ENCODE measurements at regions not wholly inside any gene's neighbourhood (a gene's known extent, or its start where the extent isn't known, plus 50 kb on each side); places are given as distances from the start of the nearest gene placed in this dataset.

DNA sequence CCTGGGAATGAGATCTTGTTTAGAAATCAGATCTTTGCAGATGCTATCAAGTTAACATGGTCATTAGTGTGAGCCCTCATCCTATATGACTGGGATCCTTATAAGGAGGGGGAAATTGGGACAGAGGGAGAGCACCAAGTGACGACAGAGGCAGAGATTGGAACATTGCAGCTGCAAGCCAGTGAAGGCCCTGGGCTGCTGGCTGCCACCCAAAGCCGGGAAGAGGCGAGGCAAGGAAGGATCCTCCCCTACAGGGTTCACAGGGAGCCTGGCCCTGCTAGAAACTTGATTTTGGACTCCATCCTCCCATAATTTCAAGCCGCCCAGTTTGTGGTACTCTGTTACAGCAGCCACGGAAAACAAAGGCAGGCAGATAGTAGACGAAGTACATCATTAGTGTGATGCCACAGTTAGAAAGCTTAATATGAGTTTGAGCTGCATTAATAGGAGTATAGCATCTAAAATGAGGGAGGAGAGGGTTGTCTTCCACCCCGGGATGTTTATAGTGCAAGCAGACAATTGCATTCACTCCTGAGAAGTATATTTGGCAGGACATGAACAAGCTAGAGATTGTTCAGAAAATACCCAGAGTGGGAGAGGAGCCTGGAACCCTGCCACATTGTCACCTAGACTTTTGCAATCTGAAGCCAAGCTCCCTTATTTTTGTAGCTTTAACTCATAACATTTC is 56.8 kb upstream of the CLMP start:
- Histone ChIP-seq H3K4me3 (ENCODE audit: low read length) (no peak overlapping the region), H3K27ac (ENCODE audit: low read length) (no peak overlapping the region), H3K36me3 (ENCODE audit: insufficient read depth, low read depth, low read length) (no peaks in the 10 kb centered on the region), H3K27me3 (ENCODE audit: insufficient read depth, low read length) (no peaks in the 10 kb centered on the region), H3K4me1 (ENCODE audit: insufficient read depth, low read length) (peaks cover 6% of the 10 kb centered on the region; the same call in 1 of the 2 replicates), H3K9ac (ENCODE audit: low read depth, low read length) (no peak overlapping the region), H3K9me3 (ENCODE audit: insufficient read depth, low read depth, low read length) (no peaks in the 10 kb centered on the region)

GRCh38 chr11:123250892-123251656 is 56.0 kb upstream of the CLMP start:
- Histone ChIP-seq H3K9me3 (ENCODE audit: insufficient read depth, low read depth, low read length) (no peaks in the 10 kb centered on the region), H3K27me3 (ENCODE audit: insufficient read depth, low read length) (no peaks in the 10 kb centered on the region), H3K4me3 (ENCODE audit: low read length) (no peak overlapping the region), H3K9ac (ENCODE audit: low read depth, low read length) (no peak overlapping the region), H3K27ac (ENCODE audit: low read length) (no peak overlapping the region), H3K4me1 (ENCODE audit: insufficient read depth, low read length) (peaks cover 5% of the 10 kb centered on the region; the same call in 1 of the 2 replicates), H3K36me3 (ENCODE audit: insufficient read depth, low read depth, low read length) (no peaks in the 10 kb centered on the region)

DNA sequence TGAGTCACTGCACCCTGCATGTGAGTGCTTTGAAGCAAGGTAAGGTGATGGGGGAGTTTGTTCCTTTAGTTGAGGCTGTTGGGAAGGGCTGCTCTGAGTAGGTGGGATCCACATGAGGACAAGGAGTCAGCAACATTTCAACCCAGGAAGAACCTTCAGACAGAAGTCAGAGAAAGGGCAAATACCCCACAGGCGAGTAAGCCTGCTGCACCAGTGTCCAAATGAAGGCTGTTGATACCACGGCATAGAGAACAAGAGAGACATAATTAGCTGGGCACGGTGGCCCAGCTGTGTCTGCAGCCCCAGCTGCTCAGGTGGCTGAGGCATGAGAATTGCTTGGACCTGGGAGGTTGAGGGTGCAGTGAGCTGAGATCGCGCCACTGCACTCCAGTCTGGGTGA is 54.3 kb upstream of the CLMP start:
- H3K9ac ChIP-seq (ENCODE audit: low read depth, low read length) = no peak overlapping the region
- no peaks in the 10 kb centered on the region for H3K27me3 ChIP-seq (ENCODE audit: insufficient read depth, low read length)
- H3K36me3 ChIP-seq (ENCODE audit: insufficient read depth, low read depth, low read length) = no peaks in the 10 kb centered on the region
- H3K4me1 ChIP-seq (ENCODE audit: insufficient read depth, low read length) = no peaks in the 10 kb centered on the region
- H3K27ac ChIP-seq (ENCODE audit: low read length) = no peak overlapping the region
- H3K4me3 ChIP-seq (ENCODE audit: low read length) = no peak overlapping the region
- no peaks in the 10 kb centered on the region for H3K9me3 ChIP-seq (ENCODE audit: insufficient read depth, low read depth, low read length)

DNA sequence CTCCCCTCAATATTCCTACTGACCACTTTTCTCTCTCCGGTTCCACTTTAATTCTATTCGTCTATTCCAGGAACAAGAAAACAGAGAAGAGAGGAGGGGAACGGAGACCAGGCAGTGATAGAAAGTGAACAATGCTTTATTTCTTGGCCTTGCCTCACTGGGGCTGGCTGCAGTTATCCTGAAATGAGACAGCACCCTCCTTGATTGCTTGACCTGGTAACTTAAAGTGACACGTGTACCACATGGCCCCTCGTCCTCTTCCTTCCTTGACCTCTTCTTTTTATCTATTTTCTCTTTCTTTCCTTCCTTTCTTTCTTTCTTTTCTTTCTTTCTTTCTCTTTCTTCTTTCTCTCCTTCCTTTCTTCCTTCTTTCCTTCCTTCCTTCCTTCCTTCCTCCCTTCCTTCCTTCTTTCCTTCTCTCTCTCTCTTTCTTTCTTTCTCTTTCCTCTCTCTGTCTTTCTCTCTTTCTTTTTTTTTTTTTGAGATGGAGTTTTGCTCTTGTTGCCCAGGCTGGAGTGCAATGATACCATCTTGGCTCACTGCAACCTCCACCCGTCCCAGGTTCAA is 52.8 kb upstream of the CLMP start:
- Histone ChIP-seq H3K4me3 (ENCODE audit: low read length) (no peak overlapping the region), H3K27me3 (ENCODE audit: insufficient read depth, low read length) (no peaks in the 10 kb centered on the region), H3K27ac (ENCODE audit: low read length) (no peak overlapping the region), H3K9me3 (ENCODE audit: insufficient read depth, low read depth, low read length) (no peaks in the 10 kb centered on the region), H3K36me3 (ENCODE audit: insufficient read depth, low read depth, low read length) (no peaks in the 10 kb centered on the region), H3K9ac (ENCODE audit: low read depth, low read length) (no peak overlapping the region), H3K4me1 (ENCODE audit: insufficient read depth, low read length) (peaks cover 11% of the 10 kb centered on the region; the same call in 1 of the 2 replicates)

GRCh38 chr11:123247496-123247799 is 52.4 kb upstream of the CLMP start:
- Histone ChIP-seq H3K4me1 (ENCODE audit: insufficient read depth, low read length) (peaks cover 11% of the 10 kb centered on the region; the same call in 1 of the 2 replicates), H3K27ac (ENCODE audit: low read length) (no peak overlapping the region), H3K36me3 (ENCODE audit: insufficient read depth, low read depth, low read length) (no peaks in the 10 kb centered on the region), H3K9ac (ENCODE audit: low read depth, low read length) (no peak overlapping the region), H3K9me3 (ENCODE audit: insufficient read depth, low read depth, low read length) (no peaks in the 10 kb centered on the region), H3K4me3 (ENCODE audit: low read length) (no peak overlapping the region), H3K27me3 (ENCODE audit: insufficient read depth, low read length) (no peaks in the 10 kb centered on the region)

DNA sequence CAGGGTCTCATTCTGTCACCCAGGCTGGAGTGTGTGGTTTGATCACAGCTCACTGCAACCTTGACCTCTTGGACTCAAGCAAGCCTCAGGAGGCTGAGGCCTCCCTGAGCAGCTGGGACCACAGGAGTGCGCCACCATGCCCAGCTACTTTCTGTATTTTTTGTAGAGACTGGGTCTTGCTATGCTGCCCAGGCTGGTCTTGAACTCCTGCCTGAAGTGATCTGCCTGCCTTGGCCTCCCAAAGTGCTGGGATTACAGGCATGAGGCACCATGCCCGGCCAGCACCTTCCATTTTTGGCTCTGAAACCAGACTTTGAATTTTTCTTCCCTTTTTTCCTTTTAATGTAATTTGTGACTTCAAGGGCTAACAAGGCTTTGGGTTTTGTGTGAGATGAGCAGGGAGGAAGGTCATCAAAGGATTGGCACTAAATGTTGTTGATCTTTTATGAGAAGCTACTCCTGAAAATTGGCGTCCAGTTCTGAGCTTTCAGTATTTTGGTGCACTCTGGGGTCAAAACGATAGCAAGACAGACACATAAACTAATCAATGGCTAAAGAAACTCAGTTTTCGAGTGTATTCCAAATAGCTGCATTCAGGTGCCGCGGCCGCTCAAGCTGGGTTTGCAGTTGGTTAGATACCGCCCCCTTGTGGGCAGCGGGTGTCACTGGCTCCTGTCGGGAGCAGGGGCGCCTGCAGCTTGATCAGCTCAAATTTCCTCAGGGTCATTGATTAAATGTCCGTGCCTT is 51.9 kb upstream of the CLMP start:
- Histone ChIP-seq H3K27ac (ENCODE audit: low read length) (no peak overlapping the region), H3K4me1 (ENCODE audit: insufficient read depth, low read length) (peaks cover 11% of the 10 kb centered on the region; the same call in 1 of the 2 replicates), H3K4me3 (ENCODE audit: low read length) (no peak overlapping the region), H3K9me3 (ENCODE audit: insufficient read depth, low read depth, low read length) (no peaks in the 10 kb centered on the region), H3K27me3 (ENCODE audit: insufficient read depth, low read length) (no peaks in the 10 kb centered on the region), H3K9ac (ENCODE audit: low read depth, low read length) (no peak overlapping the region), H3K36me3 (ENCODE audit: insufficient read depth, low read depth, low read length) (no peaks in the 10 kb centered on the region)

DNA sequence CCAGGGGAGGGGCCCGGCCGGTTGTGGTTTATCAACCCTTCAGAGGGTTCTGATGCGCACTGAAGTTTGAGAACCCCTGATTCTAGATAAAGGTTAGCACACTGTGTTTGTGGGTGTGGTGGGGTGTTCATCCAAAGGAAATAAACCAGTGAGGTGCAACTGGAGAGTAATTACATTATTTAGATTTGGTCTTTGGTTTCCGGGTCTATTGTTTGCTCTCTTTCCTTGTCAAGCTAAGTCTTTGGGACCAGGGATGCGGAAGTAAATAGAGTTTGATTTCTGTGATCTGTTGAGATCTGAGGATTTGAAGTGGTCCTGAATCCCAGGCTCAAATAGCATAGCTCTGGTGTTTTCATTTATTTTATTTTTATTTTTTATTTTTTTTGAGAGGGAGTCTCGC is 50.5 kb upstream of the CLMP start:
- H3K27me3 ChIP-seq (ENCODE audit: insufficient read depth, low read length) = no peaks in the 10 kb centered on the region
- no peak overlapping the region for H3K4me3 ChIP-seq (ENCODE audit: low read length)
- H3K27ac ChIP-seq (ENCODE audit: low read length) = no peak overlapping the region
- no peaks in the 10 kb centered on the region for H3K36me3 ChIP-seq (ENCODE audit: insufficient read depth, low read depth, low read length)
- H3K9ac ChIP-seq (ENCODE audit: low read depth, low read length) = no peak overlapping the region
- H3K9me3 ChIP-seq (ENCODE audit: insufficient read depth, low read depth, low read length) = no peaks in the 10 kb centered on the region
- H3K4me1 ChIP-seq (ENCODE audit: insufficient read depth, low read length) = peaks cover 11% of the 10 kb centered on the region; the same call in 1 of the 2 replicates
